Lung (tissue), 11 donors: ENCODE measurements at regions not wholly inside any gene's neighbourhood (a gene's known extent, or its start where the extent isn't known, plus 50 kb on each side); places are given as distances from the start of the nearest gene placed in this dataset.

Source experiments
- ATAC-seq: fragments of 200-7000 bp; cut with Tn5 transposase; one replicate; pipeline ENCODE4 v1.9.1; 2020; ENCODE audit warnings: moderate number of reproducible peaks; ENCODE audit not compliant: insufficient read depth, low FRiP score
- DNase-seq, 3 donors: peaks; one replicate each; pipeline ENCODE4 v3.0.0-alpha.2; 2013 to 2017
- H3K27ac ChIP-seq, 2 donors: one replicate each; pipeline ENCODE4 v1.5.1; 2013; ENCODE audit warnings: mild to moderate bottlenecking in 2 of 2, moderate library complexity in 2 of 2, control low read depth in 1 of 2, inconsistent platforms in 1 of 2, low read depth in 1 of 2, low read length in 1 of 2
- H3K27me3 ChIP-seq, 3 donors: one replicate each; pipeline ENCODE4 v1.5.1; 2013; ENCODE audit warnings: low read length in 2 of 3; ENCODE audit not compliant: control insufficient read depth in 3 of 3, insufficient read depth in 3 of 3
- H3K36me3 ChIP-seq, 4 donors: one replicate each; pipeline ENCODE4 v1.5.1; 2013; ENCODE audit warnings: low read length in 4 of 4, mild to moderate bottlenecking in 1 of 4, moderate library complexity in 1 of 4; ENCODE audit not compliant: control insufficient read depth in 4 of 4, insufficient read depth in 4 of 4
- H3K4me1 ChIP-seq, 5 donors: one replicate each; pipeline ENCODE4 v1.5.1; 2013; ENCODE audit warnings: low read length in 5 of 5, mild to moderate bottlenecking in 2 of 5, moderate library complexity in 1 of 5; ENCODE audit not compliant: control insufficient read depth in 5 of 5, insufficient read depth in 5 of 5
- H3K4me3 ChIP-seq: one replicate; pipeline ENCODE4 v1.5.1; 2013; ENCODE audit warnings: mild to moderate bottlenecking, control low read depth, moderate library complexity
- H3K9ac ChIP-seq, 2 donors: one replicate each; pipeline ENCODE4 v1.5.1; 2013; ENCODE audit warnings: low read length in 2 of 2, control low read depth in 1 of 2; ENCODE audit not compliant: insufficient read depth in 1 of 2
- H3K9me3 ChIP-seq, 4 donors: one replicate each; pipeline ENCODE4 v1.5.1; 2013; ENCODE audit warnings: low read length in 3 of 4, mild to moderate bottlenecking in 1 of 4, moderate library complexity in 1 of 4; ENCODE audit not compliant: control insufficient read depth in 4 of 4, insufficient read depth in 3 of 4
- CTCF ChIP-seq: IDR thresholded peaks from 2 replicates; pipeline ENCODE4 v1.5.1; 2012; ENCODE audit warnings: mild to moderate bottlenecking; ENCODE audit errors: control extremely low read depth, extremely low read depth
- WGBS, 2 donors: extraction: QIAGEN DNeasy Blood & Tissue Kit; methylation state at CpG; one replicate each; pipeline ENCODE4 v1.1.7; 2013; 5-methylcytosine and 5-hydroxymethylcytosine counted together
- donor health status: control.
- donor health status: control.
- donor health status: Bipolar disorder and iron deficiency.
- donor health status: healthy.
- donor health status: DM: yes; HTN: yes; CAD: no.

GRCh38 chr4:96742332-96743014 is 902.6 kb downstream of the PDHA2 start:
- ATAC-seq (no peak), DNase-seq (no peak)
- 91% methylated on average over 24 of the region's 24 CpGs for WGBS, 2 donors
- Histone ChIP-seq H3K9me3 (peaks cover 0 to 12% (median 0%) of the 10 kb centered on the region in 4 donors), H3K4me1 (no peaks in the 10 kb centered on the region), H3K27ac (no peak overlapping the region), H3K4me3 (no peak overlapping the region), H3K9ac (no peak overlapping the region), H3K27me3 (no peaks in the 10 kb centered on the region), H3K36me3 (no peaks in the 10 kb centered on the region)
- TF ChIP-seq CTCF, result no peak

GRCh38 chr4:96744676-96745075 is 904.8 kb downstream of the PDHA2 start:
- Histone ChIP-seq H3K9me3 (peaks cover 0 to 12% (median 0%) of the 10 kb centered on the region in 4 donors), H3K4me1 (no peaks in the 10 kb centered on the region), H3K36me3 (no peaks in the 10 kb centered on the region), H3K4me3 (no peak overlapping the region), H3K9ac (no peak overlapping the region), H3K27ac (no peak overlapping the region), H3K27me3 (no peaks in the 10 kb centered on the region)
- DNase-seq (no peak), ATAC-seq (no peak)
- TF ChIP-seq CTCF, result no peak

- H3K9me3 ChIP-seq, result no peaks in the 10 kb centered on the region
- H3K27me3 ChIP-seq, result no peaks in the 10 kb centered on the region
- ATAC-seq (no peak), DNase-seq (no peak)
- no peak for TF ChIP-seq CTCF
- no peaks in the 10 kb centered on the region for H3K36me3 ChIP-seq
- 44 to 60% methylated on average over 1 of the region's 1 CpG for WGBS, 2 donors
- H3K4me1 ChIP-seq, result no peaks in the 10 kb centered on the region
- H3K9ac ChIP-seq, result no peak overlapping the region
- no peak overlapping the region for H3K27ac ChIP-seq
- H3K4me3 ChIP-seq, result no peak overlapping the region
Measured at GRCh38 chr4:96753216-96753615, 913.3 kb downstream of the PDHA2 start.
